Smooth muscle cell (in vitro differentiated cells): ENCODE measurements at regions not wholly inside any gene's neighbourhood (a gene's known extent, or its start where the extent isn't known, plus 50 kb on each side); places are given as distances from the start of the nearest gene placed in this dataset.

Source experiments
- DNase-seq: peaks from one replicate; lab custom pipeline; 2025; ENCODE audit not compliant: unreplicated experiment; lab: John Stamatoyannopoulos, UW
- H2AFZ ChIP-seq: fragments of 200-600 bp; sonication (generic); 2 replicates; pipeline ENCODE4 v1.6.0; 2016; ENCODE audit warnings: antibody characterized with exemption, low read depth, mild to moderate bottlenecking
- H3F3A ChIP-seq: fragments of 200-600 bp; sonication (generic); 2 replicates; pipeline ENCODE4 v1.6.0; 2017; ENCODE audit warnings: antibody characterized with exemption, low read depth
- H3K27ac ChIP-seq: fragments of 200-600 bp; sonication (generic); 2 replicates; pipeline ENCODE4 v1.5.1; 2016; ENCODE audit warnings: low read depth, mild to moderate bottlenecking
- H3K27me3 ChIP-seq: fragments of 200-600 bp; sonication (generic); 2 replicates; pipeline ENCODE4 v1.6.1; 2016; ENCODE audit warnings: low read depth, mild to moderate bottlenecking
- H3K36me3 ChIP-seq: fragments of 200-600 bp; sonication (generic); 2 replicates; pipeline ENCODE4 v1.5.1; 2016; ENCODE audit warnings: low read depth
- H3K4me1 ChIP-seq: fragments of 200-600 bp; sonication (generic); 2 replicates; pipeline ENCODE4 v1.5.1; 2016; ENCODE audit warnings: low read depth
- H3K4me2 ChIP-seq: fragments of 200-600 bp; sonication (generic); 2 replicates; pipeline ENCODE4 v1.6.0; 2016; ENCODE audit warnings: mild to moderate bottlenecking
- H3K4me3 ChIP-seq: fragments of 200-600 bp; sonication (generic); 2 replicates; pipeline ENCODE4 v1.5.1; 2016; ENCODE audit warnings: mild to moderate bottlenecking
- H3K79me2 ChIP-seq: fragments of 200-600 bp; sonication (generic); 2 replicates; pipeline ENCODE4 v1.6.0; 2016; ENCODE audit warnings: low read depth, mild to moderate bottlenecking
- H3K9ac ChIP-seq: fragments of 200-600 bp; sonication (generic); 2 replicates; pipeline ENCODE4 v1.6.0; 2016; ENCODE audit warnings: low read depth
- H3K9me3 ChIP-seq: fragments of 200-600 bp; sonication (generic); replicated peaks from 2 replicates; pipeline ENCODE4 v1.5.1; 2016; ENCODE audit warnings: low read depth
- H4K20me1 ChIP-seq: fragments of 200-600 bp; sonication (generic); 2 replicates; pipeline ENCODE4 v1.6.0; 2016; ENCODE audit warnings: low read depth
- WGBS: methylation state at CpG from one replicate; pipeline ENCODE4 v1.1.7; 2016; ENCODE audit warnings: low lambda C conversion rate; 5-methylcytosine and 5-hydroxymethylcytosine counted together
- TF ChIP-seq, protein P1 (sequence below): fragments of 200-600 bp; sonication (generic); IDR thresholded peaks from 2 replicates; pipeline ENCODE4 v1.5.1; 2017; ENCODE audit warnings: borderline replicate concordance, mild to moderate bottlenecking, antibody characterized with exemption; ENCODE audit not compliant: insufficient read depth, poor library complexity, severe bottlenecking

DNA sequence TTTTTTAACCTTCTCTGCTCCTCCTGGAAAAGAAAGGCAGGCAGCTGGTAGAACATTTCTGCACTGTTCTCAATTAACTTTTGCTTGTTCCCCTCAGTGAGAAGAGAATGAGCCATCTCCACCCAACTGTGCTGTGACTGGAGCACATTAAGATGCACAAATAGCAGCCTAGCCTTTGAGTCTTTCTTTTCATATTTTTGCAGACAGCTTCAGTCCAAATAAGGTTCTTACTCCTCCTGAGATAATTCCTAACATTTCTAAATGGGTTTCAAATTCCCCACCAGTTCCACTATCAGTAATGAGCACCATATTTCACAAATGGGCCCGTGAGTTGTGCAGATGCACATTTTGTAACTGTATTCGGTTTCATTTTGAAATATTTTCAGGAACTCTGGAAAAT lies 118.6 kb downstream of the SPCS3 start:
- Histone ChIP-seq H3K27ac (no peak overlapping the region), H3K9ac (no peak overlapping the region), H2AFZ (no peak overlapping the region), H3K4me2 (no peak overlapping the region), H3K27me3 (no peaks in the 10 kb centered on the region), H3K9me3 (no peaks in the 10 kb centered on the region), H3K4me1 (no peaks in the 10 kb centered on the region), H3K36me3 (no peaks in the 10 kb centered on the region), H4K20me1 (no peaks in the 10 kb centered on the region), H3K79me2 (no peaks in the 10 kb centered on the region), H3F3A (no peaks in the 10 kb centered on the region), H3K4me3 (no peak overlapping the region)
- no peak for DNase-seq
- 90% methylated on average over 2 of the region's 2 CpGs for WGBS
- TF ChIP-seq, protein P1, sequence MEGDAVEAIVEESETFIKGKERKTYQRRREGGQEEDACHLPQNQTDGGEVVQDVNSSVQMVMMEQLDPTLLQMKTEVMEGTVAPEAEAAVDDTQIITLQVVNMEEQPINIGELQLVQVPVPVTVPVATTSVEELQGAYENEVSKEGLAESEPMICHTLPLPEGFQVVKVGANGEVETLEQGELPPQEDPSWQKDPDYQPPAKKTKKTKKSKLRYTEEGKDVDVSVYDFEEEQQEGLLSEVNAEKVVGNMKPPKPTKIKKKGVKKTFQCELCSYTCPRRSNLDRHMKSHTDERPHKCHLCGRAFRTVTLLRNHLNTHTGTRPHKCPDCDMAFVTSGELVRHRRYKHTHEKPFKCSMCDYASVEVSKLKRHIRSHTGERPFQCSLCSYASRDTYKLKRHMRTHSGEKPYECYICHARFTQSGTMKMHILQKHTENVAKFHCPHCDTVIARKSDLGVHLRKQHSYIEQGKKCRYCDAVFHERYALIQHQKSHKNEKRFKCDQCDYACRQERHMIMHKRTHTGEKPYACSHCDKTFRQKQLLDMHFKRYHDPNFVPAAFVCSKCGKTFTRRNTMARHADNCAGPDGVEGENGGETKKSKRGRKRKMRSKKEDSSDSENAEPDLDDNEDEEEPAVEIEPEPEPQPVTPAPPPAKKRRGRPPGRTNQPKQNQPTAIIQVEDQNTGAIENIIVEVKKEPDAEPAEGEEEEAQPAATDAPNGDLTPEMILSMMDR, result no peak

DNA sequence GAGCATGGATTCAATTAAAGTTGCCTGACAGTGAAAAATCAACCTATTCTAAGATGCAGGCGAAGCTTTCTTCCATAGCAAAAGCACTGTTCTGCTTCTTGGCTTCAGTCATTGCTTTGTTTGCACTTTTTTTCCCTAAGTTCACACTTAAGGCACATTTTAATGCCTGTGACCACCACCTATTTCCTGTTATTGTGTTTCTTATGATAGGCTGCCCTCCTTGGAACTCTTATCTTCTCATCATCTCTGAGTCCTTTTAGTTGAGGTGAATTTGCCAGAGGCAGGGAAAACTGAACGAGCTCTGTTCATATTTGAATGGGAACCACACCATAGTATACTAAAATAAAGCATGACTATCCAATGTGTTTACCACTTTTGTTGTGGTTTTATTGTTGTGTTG lies 119.8 kb downstream of the SPCS3 start:
- no peak overlapping the region for H3K4me3 ChIP-seq
- no peak overlapping the region for H3K27ac ChIP-seq
- H3K27me3 ChIP-seq, result no peaks in the 10 kb centered on the region
- 76% methylated on average over 2 of the region's 2 CpGs for WGBS
- H3K36me3 ChIP-seq, result no peaks in the 10 kb centered on the region
- no peak overlapping the region for H3K9ac ChIP-seq
- no peaks in the 10 kb centered on the region for H3K79me2 ChIP-seq
- H3K4me2 ChIP-seq, result no peak overlapping the region
- no peak for DNase-seq
- TF ChIP-seq, protein P1, result no peak
- H3F3A ChIP-seq, result no peaks in the 10 kb centered on the region
- no peak overlapping the region for H2AFZ ChIP-seq
- no peaks in the 10 kb centered on the region for H4K20me1 ChIP-seq
- peaks cover 4% of the 10 kb centered on the region for H3K4me1 ChIP-seq
- no peaks in the 10 kb centered on the region for H3K9me3 ChIP-seq

DNA sequence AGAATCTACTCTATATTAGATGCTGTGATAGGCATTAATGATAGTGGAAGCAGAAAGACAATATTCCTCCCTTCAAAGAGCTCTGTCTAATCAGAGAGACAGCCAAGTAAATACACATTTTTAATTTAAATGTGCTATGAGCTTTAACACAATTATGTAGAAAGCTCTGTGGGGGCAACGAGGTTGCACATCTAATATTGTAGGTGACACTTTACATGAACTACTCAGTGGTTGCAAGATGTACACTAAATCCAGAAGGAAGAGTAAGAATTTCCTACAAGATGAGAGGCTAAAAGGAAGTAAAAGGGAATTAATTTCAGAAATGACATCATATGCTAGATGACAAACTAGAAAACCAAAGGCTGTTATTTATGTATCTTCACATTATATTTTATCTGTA lies 120.9 kb downstream of the SPCS3 start:
- no peaks in the 10 kb centered on the region for H3K79me2 ChIP-seq
- DNase-seq, result no peak
- H3F3A ChIP-seq, result no peaks in the 10 kb centered on the region
- 94% methylated on average over 1 of the region's 1 CpG for WGBS
- no peaks in the 10 kb centered on the region for H3K9me3 ChIP-seq
- peaks cover 12% of the 10 kb centered on the region for H3K4me1 ChIP-seq
- H4K20me1 ChIP-seq, result no peaks in the 10 kb centered on the region
- H3K4me3 ChIP-seq, result no peak overlapping the region
- no peaks in the 10 kb centered on the region for H3K27me3 ChIP-seq
- no peak overlapping the region for H3K4me2 ChIP-seq
- H3K36me3 ChIP-seq, result no peaks in the 10 kb centered on the region
- no peak overlapping the region for H3K9ac ChIP-seq
- no peak overlapping the region for H3K27ac ChIP-seq
- no peak overlapping the region for H2AFZ ChIP-seq
- TF ChIP-seq, protein P1, result no peak

DNA sequence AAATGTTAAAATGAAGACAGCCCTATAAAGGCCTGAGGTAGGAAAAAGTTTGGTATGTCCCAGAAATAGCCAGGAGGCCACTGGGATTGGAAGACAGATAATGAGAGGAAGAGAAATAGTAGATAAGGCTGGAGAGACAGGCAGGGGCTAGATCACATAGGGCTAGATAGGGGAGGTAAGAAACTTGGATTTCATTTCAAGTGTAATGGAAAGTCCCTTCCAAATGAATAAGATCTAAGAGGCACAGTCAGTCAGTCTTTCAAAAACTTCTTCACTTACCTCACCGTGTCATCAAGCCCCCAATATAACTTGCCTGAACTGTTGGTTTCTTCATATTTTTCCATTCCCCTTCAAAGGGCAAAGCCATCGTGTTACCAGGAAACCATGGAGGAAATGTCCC lies 121.8 kb downstream of the SPCS3 start:
- Histone ChIP-seq H4K20me1 (no peaks in the 10 kb centered on the region), H3K4me1 (peaks cover 12% of the 10 kb centered on the region), H3K36me3 (no peaks in the 10 kb centered on the region), H3K4me2 (no peak overlapping the region), H3K4me3 (no peak overlapping the region), H3K9ac (no peak overlapping the region), H3K79me2 (no peaks in the 10 kb centered on the region), H3K9me3 (no peaks in the 10 kb centered on the region), H2AFZ (no peak overlapping the region), H3K27me3 (no peaks in the 10 kb centered on the region), H3F3A (no peaks in the 10 kb centered on the region), H3K27ac (no peak overlapping the region)
- WGBS, result 98% methylated on average over 2 of the region's 2 CpGs
- no peak for DNase-seq
- TF ChIP-seq, protein P1, result no peak
